ENCODE measurements at regions not wholly inside any gene's neighbourhood (a gene's known extent, or its start where the extent isn't known, plus 50 kb on each side); places are given as distances from the start of the nearest gene placed in this dataset.

DNA sequence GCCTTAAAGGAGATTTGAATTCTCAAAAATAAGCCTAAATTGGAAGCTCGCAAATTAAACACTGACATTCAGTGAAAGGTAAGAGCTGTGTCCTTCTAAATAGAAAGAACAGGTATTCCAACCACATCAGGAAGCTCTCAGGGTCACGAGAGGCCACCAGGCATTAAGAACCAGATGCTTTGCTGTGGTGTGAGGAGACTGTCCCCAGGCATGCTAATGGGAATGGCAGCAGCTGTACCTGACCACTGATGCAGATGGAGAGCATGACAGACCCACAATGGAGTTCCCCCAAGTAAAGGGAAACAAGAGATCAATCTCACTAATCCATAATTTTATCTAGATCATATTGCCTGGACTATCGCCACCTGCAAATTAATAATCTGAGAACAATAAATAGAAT lies 658.9 kb upstream of the NOX3 start:
- H2BK5ac ChIP-seq (ENCODE audit: low read depth, low read length, poor library complexity, severe bottlenecking): no peak overlapping the region
- no peak overlapping the region for H3K18ac ChIP-seq (ENCODE audit: low read depth, low read length)
- no peaks in the 10 kb centered on the region for H3K27me3 ChIP-seq (ENCODE audit: control insufficient read depth, insufficient read depth, low read length)
- POLR2A ChIA-PET (ENCODE audit: unreplicated experiment): no interaction called here
- H2BK15ac ChIP-seq (ENCODE audit: low read depth, low read length): no peak overlapping the region
- dilution Hi-C loops (cut with HindIII; ENCODE audit: low sequenced_read_pairs, unreplicated experiment) (no loop called here), in situ Hi-C loops (cut with MboI; ENCODE audit: low sequenced_read_pairs) (no loop called here), intact Hi-C loops (cut with micrococcal nuclease) (no loop called here)
- CTCF ChIA-PET: no interaction called here
- WGBS, 2 experiments (ENCODE audit: extremely low coverage in 2 of 2, insufficient read length in 1 of 2): no CpG with 5 or more reads among the region's 3 CpGs
- ATAC-seq (ENCODE audit: low read depth) (no peak), DNase-seq (no peak)
- no peak overlapping the region for H3K4me2 ChIP-seq (ENCODE audit: low read depth, low read length)
- peaks cover 2% of the 10 kb centered on the region; the same call in 1 of the 2 replicates for H3K9me3 ChIP-seq (ENCODE audit: control insufficient read depth, insufficient read depth, low read length)
- H3K23ac ChIP-seq (ENCODE audit: low read depth, low read length): no peak overlapping the region
- no peaks in the 10 kb centered on the region for H3K4me1 ChIP-seq (ENCODE audit: control insufficient read depth, insufficient read depth, low read length)
- TF ChIP-seq, protein P1, sequence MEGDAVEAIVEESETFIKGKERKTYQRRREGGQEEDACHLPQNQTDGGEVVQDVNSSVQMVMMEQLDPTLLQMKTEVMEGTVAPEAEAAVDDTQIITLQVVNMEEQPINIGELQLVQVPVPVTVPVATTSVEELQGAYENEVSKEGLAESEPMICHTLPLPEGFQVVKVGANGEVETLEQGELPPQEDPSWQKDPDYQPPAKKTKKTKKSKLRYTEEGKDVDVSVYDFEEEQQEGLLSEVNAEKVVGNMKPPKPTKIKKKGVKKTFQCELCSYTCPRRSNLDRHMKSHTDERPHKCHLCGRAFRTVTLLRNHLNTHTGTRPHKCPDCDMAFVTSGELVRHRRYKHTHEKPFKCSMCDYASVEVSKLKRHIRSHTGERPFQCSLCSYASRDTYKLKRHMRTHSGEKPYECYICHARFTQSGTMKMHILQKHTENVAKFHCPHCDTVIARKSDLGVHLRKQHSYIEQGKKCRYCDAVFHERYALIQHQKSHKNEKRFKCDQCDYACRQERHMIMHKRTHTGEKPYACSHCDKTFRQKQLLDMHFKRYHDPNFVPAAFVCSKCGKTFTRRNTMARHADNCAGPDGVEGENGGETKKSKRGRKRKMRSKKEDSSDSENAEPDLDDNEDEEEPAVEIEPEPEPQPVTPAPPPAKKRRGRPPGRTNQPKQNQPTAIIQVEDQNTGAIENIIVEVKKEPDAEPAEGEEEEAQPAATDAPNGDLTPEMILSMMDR (conservative IDR thresholded peaks at IDR 0.05; ENCODE audit: low read depth, low read length): no peak
- TF ChIP-seq MAFK (IDR thresholded peaks at IDR 0.05; ENCODE audit: low read depth, low read length) (no peak), BHLHE40 (IDR thresholded peaks at IDR 0.05; ENCODE audit: low read depth, low read length) (no peak), CEBPB (IDR thresholded peaks at IDR 0.05; ENCODE audit: low read depth, low read length) (no peak), NFE2L2 (IDR thresholded peaks at IDR 0.05; ENCODE audit: low read depth, low read length) (no peak), RCOR1 (IDR thresholded peaks at IDR 0.05; ENCODE audit: insufficient replicate concordance, low read length) (no peak), SMC3 (IDR thresholded peaks at IDR 0.05; ENCODE audit: low read depth, low read length) (no peak)
- TF ChIP-seq, protein P2, sequence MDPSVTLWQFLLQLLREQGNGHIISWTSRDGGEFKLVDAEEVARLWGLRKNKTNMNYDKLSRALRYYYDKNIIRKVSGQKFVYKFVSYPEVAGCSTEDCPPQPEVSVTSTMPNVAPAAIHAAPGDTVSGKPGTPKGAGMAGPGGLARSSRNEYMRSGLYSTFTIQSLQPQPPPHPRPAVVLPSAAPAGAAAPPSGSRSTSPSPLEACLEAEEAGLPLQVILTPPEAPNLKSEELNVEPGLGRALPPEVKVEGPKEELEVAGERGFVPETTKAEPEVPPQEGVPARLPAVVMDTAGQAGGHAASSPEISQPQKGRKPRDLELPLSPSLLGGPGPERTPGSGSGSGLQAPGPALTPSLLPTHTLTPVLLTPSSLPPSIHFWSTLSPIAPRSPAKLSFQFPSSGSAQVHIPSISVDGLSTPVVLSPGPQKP (IDR thresholded peaks at IDR 0.05; ENCODE audit: borderline replicate concordance, low read depth, low read length): no peak
- TF ChIP-seq, protein P3, sequence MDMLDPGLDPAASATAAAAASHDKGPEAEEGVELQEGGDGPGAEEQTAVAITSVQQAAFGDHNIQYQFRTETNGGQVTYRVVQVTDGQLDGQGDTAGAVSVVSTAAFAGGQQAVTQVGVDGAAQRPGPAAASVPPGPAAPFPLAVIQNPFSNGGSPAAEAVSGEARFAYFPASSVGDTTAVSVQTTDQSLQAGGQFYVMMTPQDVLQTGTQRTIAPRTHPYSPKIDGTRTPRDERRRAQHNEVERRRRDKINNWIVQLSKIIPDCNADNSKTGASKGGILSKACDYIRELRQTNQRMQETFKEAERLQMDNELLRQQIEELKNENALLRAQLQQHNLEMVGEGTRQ (IDR thresholded peaks at IDR 0.05; ENCODE audit: low read depth, low read length): no peak
- no peaks in the 10 kb centered on the region for H3K9me1 ChIP-seq (ENCODE audit: insufficient read depth, low read length)
- no peak overlapping the region for H3K56ac ChIP-seq (ENCODE audit: extremely low read depth, insufficient read depth, low read length)
- no peak overlapping the region for H2BK20ac ChIP-seq (ENCODE audit: low read depth, low read length)
- H3K4ac ChIP-seq (ENCODE audit: low read depth, low read length): no peak overlapping the region
- no peaks in the 10 kb centered on the region for H4K20me1 ChIP-seq (ENCODE audit: insufficient read depth, low read length)
- H4K5ac ChIP-seq (ENCODE audit: low read depth, low read length): no peak overlapping the region
- H4K8ac ChIP-seq (ENCODE audit: low read depth in 2 of 2, low read length in 2 of 2): no peak overlapping the region
- no peaks in the 10 kb centered on the region for H3K36me3 ChIP-seq (ENCODE audit: control insufficient read depth, insufficient read depth, low read length)
- H2AK9ac ChIP-seq (replicated peaks; ENCODE audit: low read depth, low read length, poor library complexity): no peak overlapping the region
- no peak overlapping the region for H3K4me3 ChIP-seq (ENCODE audit: insufficient read depth, low read depth, low read length)
- H3K79me1 ChIP-seq (ENCODE audit: low read depth in 1 of 2, low read length in 2 of 2): no peaks in the 10 kb centered on the region
- H2AK5ac ChIP-seq (ENCODE audit: low read depth, low read length): no peak overlapping the region
- BruUV-seq (replicated peaks): no TSS peak
- no peak overlapping the region for H3K9ac ChIP-seq (ENCODE audit: low read depth, low read length)
- H2BK120ac ChIP-seq (ENCODE audit: low read depth, low read length): no peak overlapping the region
- no peak overlapping the region for H3K27ac ChIP-seq (ENCODE audit: insufficient read depth, low read length)
- H2AFZ ChIP-seq (replicated peaks; ENCODE audit: low read length, poor library complexity): no peak overlapping the region
- H4K91ac ChIP-seq (ENCODE audit: insufficient read depth, low read depth, low read length): no peak overlapping the region
- H3K14ac ChIP-seq (replicated peaks; ENCODE audit: low read depth, low read length): no peak overlapping the region
